ENCODE measurements at regions not wholly inside any gene's neighbourhood (a gene's known extent, or its start where the extent isn't known, plus 50 kb on each side); places are given as distances from the start of the nearest gene placed in this dataset.

GRCh38 chr4:160212078-160212477 is 1109.2 kb downstream of the RAPGEF2 start:
- no peaks in the 10 kb centered on the region for H3K27me3 Mint-ChIP-seq (ENCODE audit: low read depth)
- H3K36me3 Mint-ChIP-seq, result no peaks in the 10 kb centered on the region; the same call in 1 of the 2 replicates
- H3K27ac Mint-ChIP-seq, result no peak overlapping the region
- POLR2A ChIA-PET, result no interaction called here
- DNase-seq (ENCODE audit: low spot score) (no peak), ATAC-seq (no peak)
- CTCF ChIA-PET, result no interaction called here
- no peaks in the 10 kb centered on the region for H3K4me1 Mint-ChIP-seq
- H3K9me3 Mint-ChIP-seq, result peaks cover 22% of the 10 kb centered on the region
- H3K4me3 Mint-ChIP-seq, result no peak overlapping the region
- no peak for TF ChIP-seq CDX4 (CRISPR knock-in tag; IDR thresholded peaks at IDR 0.05; ENCODE audit: borderline replicate concordance)
- TF ChIP-seq CREB1 (CRISPR knock-in tag; IDR thresholded peaks at IDR 0.05), result no peak
- no peak for TF ChIP-seq MXD4 (CRISPR knock-in tag; IDR thresholded peaks at IDR 0.05; ENCODE audit: borderline replicate concordance)
- TF ChIP-seq ARID4B (CRISPR knock-in tag; IDR thresholded peaks at IDR 0.05; ENCODE audit: borderline replicate concordance), result no peak
- no peak for TF ChIP-seq RORB (CRISPR knock-in tag; IDR thresholded peaks at IDR 0.05)
- TF ChIP-seq ZMAT4 (CRISPR knock-in tag; IDR thresholded peaks at IDR 0.05), result no peak
- no peak for TF ChIP-seq GRHL2 (CRISPR knock-in tag; IDR thresholded peaks at IDR 0.05; ENCODE audit: insufficient replicate concordance, severe bottlenecking)
- no peak for TF ChIP-seq ZNF121 (CRISPR knock-in tag; IDR thresholded peaks at IDR 0.05)
- no peak for TF ChIP-seq SP1 (CRISPR knock-in tag; conservative IDR thresholded peaks at IDR 0.05)

GRCh38 chr4:160213366-160213765 is 1110.5 kb downstream of the RAPGEF2 start:
- H3K9me3 Mint-ChIP-seq, result peaks cover 34% of the 10 kb centered on the region
- peaks cover 7% of the 10 kb centered on the region for H3K36me3 Mint-ChIP-seq
- H3K4me1 Mint-ChIP-seq, result no peaks in the 10 kb centered on the region
- TF ChIP-seq NR1H2 (CRISPR knock-in tag; IDR thresholded peaks at IDR 0.05) (no peak), ZBTB43 (CRISPR knock-in tag; IDR thresholded peaks at IDR 0.05) (no peak), JAZF1 (CRISPR knock-in tag; IDR thresholded peaks at IDR 0.05) (no peak), MLX (CRISPR knock-in tag; IDR thresholded peaks at IDR 0.05) (no peak), TP53 (CRISPR knock-in tag; IDR thresholded peaks at IDR 0.05) (no peak), NR2C2 (CRISPR knock-in tag; IDR thresholded peaks at IDR 0.05) (no peak), HMGXB4 (CRISPR knock-in tag; IDR thresholded peaks at IDR 0.05) (no peak), EMX1 (CRISPR knock-in tag; IDR thresholded peaks at IDR 0.05) (no peak), ZMAT4 (CRISPR knock-in tag; IDR thresholded peaks at IDR 0.05) (no peak), HMGA2 (CRISPR knock-in tag; IDR thresholded peaks at IDR 0.05) (no peak), MAX (CRISPR knock-in tag; IDR thresholded peaks at IDR 0.05) (no peak), ERG (CRISPR knock-in tag; IDR thresholded peaks at IDR 0.05) (no peak), ATF1 (CRISPR knock-in tag; IDR thresholded peaks at IDR 0.05) (no peak), GABPB1 (CRISPR knock-in tag; IDR thresholded peaks at IDR 0.05) (no peak), RELA (CRISPR knock-in tag; IDR thresholded peaks at IDR 0.05; ENCODE audit: borderline replicate concordance) (no peak), ZNF317 (CRISPR knock-in tag; IDR thresholded peaks at IDR 0.05; ENCODE audit: borderline replicate concordance, low read depth) (no peak), GRHL2 (CRISPR knock-in tag; IDR thresholded peaks at IDR 0.05; ENCODE audit: insufficient replicate concordance, severe bottlenecking) (no peak)
- ChIA-PET CTCF (no interaction called here), POLR2A (no interaction called here)
- H3K27me3 Mint-ChIP-seq (ENCODE audit: low read depth), result no peaks in the 10 kb centered on the region
- ATAC-seq, result no peak
- H3K4me3 Mint-ChIP-seq, result no peak overlapping the region
- H3K27ac Mint-ChIP-seq, result no peak overlapping the region
- DNase-seq (ENCODE audit: low spot score), result no peak

Data from WTC11 (cell line).